ENCODE measurements at regions not wholly inside any gene's neighbourhood (a gene's known extent, or its start where the extent isn't known, plus 50 kb on each side); places are given as distances from the start of the nearest gene placed in this dataset.

- TF ChIP-seq POLR2A (IDR thresholded peaks at IDR 0.05; ENCODE audit: low read depth, low read length) (no peak), MAZ (IDR thresholded peaks at IDR 0.05; ENCODE audit: borderline replicate concordance, low read depth, low read length) (no peak), RCOR1 (IDR thresholded peaks at IDR 0.05; ENCODE audit: insufficient replicate concordance, low read length) (no peak), CTCF (conservative IDR thresholded peaks at IDR 0.05; ENCODE audit: low read depth, low read length) (no peak), USF2 (IDR thresholded peaks at IDR 0.05; ENCODE audit: low read depth, low read length) (no peak), RAD21 (IDR thresholded peaks at IDR 0.05; ENCODE audit: low read length) (no peak), NFE2L2 (IDR thresholded peaks at IDR 0.05; ENCODE audit: low read depth, low read length) (no peak), CEBPB (IDR thresholded peaks at IDR 0.05; ENCODE audit: low read depth, low read length) (no peak), FOS (IDR thresholded peaks at IDR 0.05; ENCODE audit: low read depth, low read length) (no peak), SMC3 (IDR thresholded peaks at IDR 0.05; ENCODE audit: low read depth, low read length) (no peak)
- Histone ChIP-seq H4K20me1 (ENCODE audit: insufficient read depth, low read length) (no peaks in the 10 kb centered on the region), H3K79me1 (ENCODE audit: low read depth in 1 of 2, low read length in 2 of 2) (no peaks in the 10 kb centered on the region), H2BK120ac (ENCODE audit: low read depth, low read length) (no peak overlapping the region), H3K9me1 (ENCODE audit: insufficient read depth, low read length) (no peaks in the 10 kb centered on the region), H2BK15ac (ENCODE audit: low read depth, low read length) (no peak overlapping the region), H3K27me3 (ENCODE audit: control insufficient read depth, insufficient read depth, low read length) (no peaks in the 10 kb centered on the region), H2AK9ac (replicated peaks; ENCODE audit: low read depth, low read length, poor library complexity) (no peak overlapping the region), H3K4me3 (ENCODE audit: insufficient read depth, low read depth, low read length) (no peak overlapping the region), H2AK5ac (ENCODE audit: low read depth, low read length) (no peak overlapping the region), H4K8ac (ENCODE audit: low read depth in 2 of 2, low read length in 2 of 2) (no peak overlapping the region), H3K9me3 (ENCODE audit: control insufficient read depth, insufficient read depth, low read length) (no peaks in the 10 kb centered on the region), H3K14ac (replicated peaks; ENCODE audit: low read depth, low read length) (no peak overlapping the region), H2BK20ac (ENCODE audit: low read depth, low read length) (no peak overlapping the region), H2AFZ (replicated peaks; ENCODE audit: low read length, poor library complexity) (no peak overlapping the region), H3K18ac (ENCODE audit: low read depth, low read length) (no peak overlapping the region), H3K36me3 (ENCODE audit: control insufficient read depth, insufficient read depth, low read length) (no peaks in the 10 kb centered on the region), H3K4me2 (ENCODE audit: low read depth, low read length) (no peak overlapping the region), H3K9ac (ENCODE audit: low read depth, low read length) (no peak overlapping the region), H3K23ac (ENCODE audit: low read depth, low read length) (no peak overlapping the region), H4K5ac (ENCODE audit: low read depth, low read length) (no peak overlapping the region), H3K4ac (ENCODE audit: low read depth, low read length) (no peak overlapping the region), H2BK5ac (ENCODE audit: low read depth, low read length, poor library complexity, severe bottlenecking) (no peak overlapping the region), H3K27ac (ENCODE audit: insufficient read depth, low read length) (no peak overlapping the region), H4K91ac (ENCODE audit: insufficient read depth, low read depth, low read length) (no peak overlapping the region), H3K56ac (ENCODE audit: extremely low read depth, insufficient read depth, low read length) (no peak overlapping the region), H3K4me1 (ENCODE audit: control insufficient read depth, insufficient read depth, low read length) (no peaks in the 10 kb centered on the region)
- no CpG with 5 or more reads among the region's 7 CpGs for WGBS, 2 experiments (ENCODE audit: extremely low coverage in 2 of 2, insufficient read length in 1 of 2)
- intact Hi-C loops (cut with micrococcal nuclease): no loop called here
- no peak for ATAC-seq (ENCODE audit: low read depth)
- no TSS peak for BruUV-seq (replicated peaks)
- DNase-seq: no peak
- POLR2A ChIA-PET (ENCODE audit: unreplicated experiment): no interaction called here
- dilution Hi-C loops (cut with HindIII; ENCODE audit: low sequenced_read_pairs, unreplicated experiment): no loop called here
- CTCF ChIA-PET: no interaction called here
- in situ Hi-C loops (cut with MboI; ENCODE audit: low sequenced_read_pairs): no loop called here
These were observed 205.3 kb upstream of the TSHZ2 start for GRCh38 chr20:52766645-52767435.

All from IMR-90 (cell line).